Psoas muscle (tissue), 7 donors: ENCODE measurements at regions not wholly inside any gene's neighbourhood (a gene's known extent, or its start where the extent isn't known, plus 50 kb on each side); places are given as distances from the start of the nearest gene placed in this dataset.

Source experiments
- ATAC-seq, 4 donors: fragments of 200-7000 bp; cut with Tn5 transposase; one replicate each; pipeline ENCODE4 v1.9.1; 2020; ENCODE audit warnings: moderate library complexity in 3 of 4, mild to moderate bottlenecking in 2 of 4
- DNase-seq, 2 donors: peaks; one replicate each; pipeline ENCODE4 v3.0.0-alpha.2; 2020
- H3K27ac ChIP-seq: fragments of 200-600 bp; one replicate; pipeline ENCODE4 v1.8.0; 2022
- H3K27me3 ChIP-seq, 3 donors: fragments of 200-600 bp in 1 of 3; one replicate each; pipeline versions ENCODE4 v1.6.1 to v1.8.0; 2013 to 2022; ENCODE audit warnings: low read length in 2 of 3, mild to moderate bottlenecking in 2 of 3, moderate library complexity in 1 of 3; ENCODE audit not compliant: insufficient read depth in 3 of 3
- H3K36me3 ChIP-seq, 2 donors: fragments of 200-600 bp in 1 of 2; one replicate each; pipeline versions ENCODE4 v1.6.1 to v1.8.0; 2013 to 2022; ENCODE audit warnings: low read depth in 1 of 2, mild to moderate bottlenecking in 1 of 2, moderate library complexity in 1 of 2; ENCODE audit not compliant: insufficient read depth in 1 of 2
- H3K4me1 ChIP-seq: fragments of 200-600 bp; one replicate; pipeline ENCODE4 v1.8.0; 2022
- H3K4me3 ChIP-seq: fragments of 200-600 bp; one replicate; pipeline ENCODE4 v1.8.0; 2022; ENCODE audit warnings: mild to moderate bottlenecking
- H3K9me3 ChIP-seq: fragments of 200-600 bp; one replicate; pipeline ENCODE4 v1.8.0; 2022
- WGBS, 3 donors: extraction: QIAGEN DNeasy Blood & Tissue Kit; methylation state at CpG; one replicate each; pipeline versions ENCODE4 v1.1.6 to v1.1.7; 2013; 5-methylcytosine and 5-hydroxymethylcytosine counted together
- intact Hi-C, 2 donors: fragments of 100-400 bp; cut with DNase I; formaldehyde crosslinking; loops; one replicate each; pipeline versions ENCODE4 v1.11.0 to v1.14.2; 2022
- TF ChIP-seq, protein P1 (sequence below): fragments of 200-600 bp; IDR thresholded peaks from one replicate; pipeline ENCODE4 v1.8.0; 2022; ENCODE audit warnings: antibody characterized with exemption
- donor health status: healthy with polysubstance abuse.
- donor health status: DM: no; HTN: no; CAD: no; lungs with moderate emphysema.
- donor health status: Bipolar disorder and iron deficiency.
- donor health status: healthy.
- donor health status: DM: yes; HTN: yes; CAD: no.
- donor health status: DM: no; HTN: no; CAD: no.
- donor health status: DM: yes; HTN: yes; CAD: no.

DNA sequence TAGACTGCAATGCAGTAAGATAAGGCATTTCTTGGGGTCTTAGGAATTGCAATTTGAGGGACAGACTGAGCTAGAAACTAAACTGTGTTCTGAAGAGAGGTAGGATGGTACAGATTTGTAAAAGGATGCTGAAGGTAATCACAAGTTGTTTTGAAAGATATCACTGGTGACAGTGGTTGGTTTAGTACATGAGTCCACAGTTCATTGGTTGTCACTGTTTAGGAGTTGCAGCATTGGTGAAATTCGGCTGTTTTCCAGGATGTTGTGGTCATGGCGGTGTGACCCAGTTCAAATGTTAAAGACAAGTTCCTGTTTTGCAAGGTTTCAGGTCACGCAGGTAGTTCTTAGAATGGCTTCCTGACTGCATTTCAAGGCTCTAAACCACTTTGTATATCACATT, 292.8 kb upstream of the B3GALT2 start:
- 57 to 64% (median 63%) methylated on average over 3 of the region's 3 CpGs for WGBS, 3 donors

DNA sequence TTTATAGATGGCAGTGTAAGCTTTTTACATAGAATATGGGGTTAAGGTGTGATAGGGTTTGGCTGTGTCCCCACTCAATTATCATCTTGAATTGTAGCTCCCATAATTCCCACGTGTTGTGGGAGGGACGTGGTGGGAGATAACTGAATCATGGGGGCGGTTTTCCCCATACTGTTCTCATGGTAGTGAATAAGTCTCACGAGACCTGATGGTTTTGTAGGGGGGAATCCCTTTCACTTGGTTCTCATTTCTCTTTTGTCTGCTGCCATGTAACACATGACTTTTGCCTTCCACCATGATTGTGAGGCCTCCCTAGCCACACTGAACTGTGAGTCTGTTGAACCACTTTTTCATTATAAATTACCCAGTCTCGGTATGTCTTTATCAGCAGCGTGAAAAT, 290.3 kb upstream of the B3GALT2 start:
- no peaks in the 10 kb centered on the region for H3K27me3 ChIP-seq
- H3K27ac ChIP-seq: no peak overlapping the region
- ATAC-seq (no peak), DNase-seq (no peak)
- WGBS, 3 donors: 79 to 85% (median 83%) methylated on average over 6 of the region's 6 CpGs
- TF ChIP-seq, protein P1, sequence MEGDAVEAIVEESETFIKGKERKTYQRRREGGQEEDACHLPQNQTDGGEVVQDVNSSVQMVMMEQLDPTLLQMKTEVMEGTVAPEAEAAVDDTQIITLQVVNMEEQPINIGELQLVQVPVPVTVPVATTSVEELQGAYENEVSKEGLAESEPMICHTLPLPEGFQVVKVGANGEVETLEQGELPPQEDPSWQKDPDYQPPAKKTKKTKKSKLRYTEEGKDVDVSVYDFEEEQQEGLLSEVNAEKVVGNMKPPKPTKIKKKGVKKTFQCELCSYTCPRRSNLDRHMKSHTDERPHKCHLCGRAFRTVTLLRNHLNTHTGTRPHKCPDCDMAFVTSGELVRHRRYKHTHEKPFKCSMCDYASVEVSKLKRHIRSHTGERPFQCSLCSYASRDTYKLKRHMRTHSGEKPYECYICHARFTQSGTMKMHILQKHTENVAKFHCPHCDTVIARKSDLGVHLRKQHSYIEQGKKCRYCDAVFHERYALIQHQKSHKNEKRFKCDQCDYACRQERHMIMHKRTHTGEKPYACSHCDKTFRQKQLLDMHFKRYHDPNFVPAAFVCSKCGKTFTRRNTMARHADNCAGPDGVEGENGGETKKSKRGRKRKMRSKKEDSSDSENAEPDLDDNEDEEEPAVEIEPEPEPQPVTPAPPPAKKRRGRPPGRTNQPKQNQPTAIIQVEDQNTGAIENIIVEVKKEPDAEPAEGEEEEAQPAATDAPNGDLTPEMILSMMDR: no peak
- H3K4me1 ChIP-seq: no peaks in the 10 kb centered on the region
- no peak overlapping the region for H3K4me3 ChIP-seq
- no peaks in the 10 kb centered on the region for H3K9me3 ChIP-seq
- intact Hi-C loops: no loop called here
- H3K36me3 ChIP-seq: no peaks in the 10 kb centered on the region

More for the DNA sequence above, 292.8 kb upstream of the B3GALT2 start:
- Histone ChIP-seq H3K9me3 (no peaks in the 10 kb centered on the region), H3K36me3 (no peaks in the 10 kb centered on the region), H3K4me1 (no peaks in the 10 kb centered on the region), H3K27me3 (no peaks in the 10 kb centered on the region), H3K4me3 (no peak overlapping the region), H3K27ac (no peak overlapping the region)
- intact Hi-C loops: no loop called here
- TF ChIP-seq, protein P1: no peak
- DNase-seq (no peak), ATAC-seq (no peak)

GRCh38 chr1:193473932-193474331, 287.5 kb upstream of the B3GALT2 start:
- intact Hi-C loops: no loop called here
- 78 to 86% (median 85%) methylated on average over 4 of the region's 4 CpGs for WGBS, 3 donors
- Histone ChIP-seq H3K9me3 (no peaks in the 10 kb centered on the region), H3K4me1 (no peaks in the 10 kb centered on the region), H3K27me3 (no peaks in the 10 kb centered on the region), H3K4me3 (no peak overlapping the region), H3K27ac (no peak overlapping the region), H3K36me3 (no peaks in the 10 kb centered on the region)
- DNase-seq: no peak
- ATAC-seq: no peak
- TF ChIP-seq, protein P1: no peak

- Histone ChIP-seq H3K4me1 (no peaks in the 10 kb centered on the region), H3K27ac (no peak overlapping the region), H3K4me3 (no peak overlapping the region), H3K9me3 (no peaks in the 10 kb centered on the region), H3K36me3 (no peaks in the 10 kb centered on the region), H3K27me3 (no peaks in the 10 kb centered on the region)
- no peak for ATAC-seq
- TF ChIP-seq, protein P1: no peak
- 81 to 94% (median 91%) methylated on average over 3 of the region's 3 CpGs for WGBS, 3 donors
- DNase-seq: no peak
- intact Hi-C loops: no loop called here
These were observed 286.5 kb upstream of the B3GALT2 start for GRCh38 chr1:193472838-193473398.

GRCh38 chr1:193472430-193472829, 286.0 kb upstream of the B3GALT2 start:
- ATAC-seq (no peak), DNase-seq (no peak)
- Histone ChIP-seq H3K9me3 (no peaks in the 10 kb centered on the region), H3K4me3 (no peak overlapping the region), H3K27me3 (no peaks in the 10 kb centered on the region), H3K36me3 (no peaks in the 10 kb centered on the region), H3K4me1 (no peaks in the 10 kb centered on the region), H3K27ac (no peak overlapping the region)
- intact Hi-C loops: no loop called here
- TF ChIP-seq, protein P1: no peak
- WGBS, 3 donors: 93 to 97% (median 96%) methylated on average over 2 of the region's 2 CpGs
